Smooth muscle cell (in vitro differentiated cells): ENCODE measurements at regions not wholly inside any gene's neighbourhood (a gene's known extent, or its start where the extent isn't known, plus 50 kb on each side); places are given as distances from the start of the nearest gene placed in this dataset.

Experiments
- DNase-seq: peaks from one replicate; lab custom pipeline; 2025; ENCODE audit not compliant: unreplicated experiment; lab: John Stamatoyannopoulos, UW
- H2AFZ ChIP-seq: fragments of 200-600 bp; sonication (generic); 2 replicates; pipeline ENCODE4 v1.6.0; 2016; ENCODE audit warnings: antibody characterized with exemption, low read depth, mild to moderate bottlenecking
- H3F3A ChIP-seq: fragments of 200-600 bp; sonication (generic); 2 replicates; pipeline ENCODE4 v1.6.0; 2017; ENCODE audit warnings: antibody characterized with exemption, low read depth
- H3K27ac ChIP-seq: fragments of 200-600 bp; sonication (generic); 2 replicates; pipeline ENCODE4 v1.5.1; 2016; ENCODE audit warnings: low read depth, mild to moderate bottlenecking
- H3K27me3 ChIP-seq: fragments of 200-600 bp; sonication (generic); 2 replicates; pipeline ENCODE4 v1.6.1; 2016; ENCODE audit warnings: low read depth, mild to moderate bottlenecking
- H3K36me3 ChIP-seq: fragments of 200-600 bp; sonication (generic); 2 replicates; pipeline ENCODE4 v1.5.1; 2016; ENCODE audit warnings: low read depth
- H3K4me1 ChIP-seq: fragments of 200-600 bp; sonication (generic); 2 replicates; pipeline ENCODE4 v1.5.1; 2016; ENCODE audit warnings: low read depth
- H3K4me2 ChIP-seq: fragments of 200-600 bp; sonication (generic); 2 replicates; pipeline ENCODE4 v1.6.0; 2016; ENCODE audit warnings: mild to moderate bottlenecking
- H3K4me3 ChIP-seq: fragments of 200-600 bp; sonication (generic); 2 replicates; pipeline ENCODE4 v1.5.1; 2016; ENCODE audit warnings: mild to moderate bottlenecking
- H3K79me2 ChIP-seq: fragments of 200-600 bp; sonication (generic); 2 replicates; pipeline ENCODE4 v1.6.0; 2016; ENCODE audit warnings: low read depth, mild to moderate bottlenecking
- H3K9ac ChIP-seq: fragments of 200-600 bp; sonication (generic); 2 replicates; pipeline ENCODE4 v1.6.0; 2016; ENCODE audit warnings: low read depth
- H3K9me3 ChIP-seq: fragments of 200-600 bp; sonication (generic); replicated peaks from 2 replicates; pipeline ENCODE4 v1.5.1; 2016; ENCODE audit warnings: low read depth
- H4K20me1 ChIP-seq: fragments of 200-600 bp; sonication (generic); 2 replicates; pipeline ENCODE4 v1.6.0; 2016; ENCODE audit warnings: low read depth
- WGBS: methylation state at CpG from one replicate; pipeline ENCODE4 v1.1.7; 2016; ENCODE audit warnings: low lambda C conversion rate; 5-methylcytosine and 5-hydroxymethylcytosine counted together
- TF ChIP-seq, protein P1 (sequence below): fragments of 200-600 bp; sonication (generic); IDR thresholded peaks from 2 replicates; pipeline ENCODE4 v1.5.1; 2017; ENCODE audit warnings: borderline replicate concordance, mild to moderate bottlenecking, antibody characterized with exemption; ENCODE audit not compliant: insufficient read depth, poor library complexity, severe bottlenecking

DNA sequence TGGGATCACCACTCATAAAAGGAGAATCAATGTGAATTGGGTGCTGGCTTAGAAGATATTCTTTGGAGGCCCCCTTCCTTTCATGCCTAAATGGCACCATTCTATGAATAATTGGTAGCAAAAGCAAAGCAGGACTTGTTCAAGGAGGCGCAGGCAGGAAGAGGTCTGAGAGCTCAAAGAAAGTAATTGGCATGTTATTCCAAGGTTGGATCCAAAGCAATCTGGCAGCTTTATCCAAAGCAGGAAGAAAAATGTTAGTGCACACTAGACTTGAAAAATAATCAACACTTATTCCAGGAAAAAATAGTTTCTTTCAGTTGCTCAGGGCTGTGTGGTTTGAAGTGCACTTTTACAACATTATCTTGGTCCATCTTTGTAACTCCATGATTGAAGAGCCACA lies 326.4 kb downstream of the NUAK1 start:
- Histone ChIP-seq H4K20me1 (no peaks in the 10 kb centered on the region), H3K4me3 (no peak overlapping the region), H3F3A (no peaks in the 10 kb centered on the region), H3K4me2 (no peak overlapping the region), H3K36me3 (no peaks in the 10 kb centered on the region), H3K27me3 (no peaks in the 10 kb centered on the region), H3K27ac (no peak overlapping the region), H3K9ac (no peak overlapping the region), H3K79me2 (no peaks in the 10 kb centered on the region), H2AFZ (no peak overlapping the region), H3K4me1 (peaks cover 13% of the 10 kb centered on the region), H3K9me3 (no peaks in the 10 kb centered on the region)
- TF ChIP-seq, protein P1, sequence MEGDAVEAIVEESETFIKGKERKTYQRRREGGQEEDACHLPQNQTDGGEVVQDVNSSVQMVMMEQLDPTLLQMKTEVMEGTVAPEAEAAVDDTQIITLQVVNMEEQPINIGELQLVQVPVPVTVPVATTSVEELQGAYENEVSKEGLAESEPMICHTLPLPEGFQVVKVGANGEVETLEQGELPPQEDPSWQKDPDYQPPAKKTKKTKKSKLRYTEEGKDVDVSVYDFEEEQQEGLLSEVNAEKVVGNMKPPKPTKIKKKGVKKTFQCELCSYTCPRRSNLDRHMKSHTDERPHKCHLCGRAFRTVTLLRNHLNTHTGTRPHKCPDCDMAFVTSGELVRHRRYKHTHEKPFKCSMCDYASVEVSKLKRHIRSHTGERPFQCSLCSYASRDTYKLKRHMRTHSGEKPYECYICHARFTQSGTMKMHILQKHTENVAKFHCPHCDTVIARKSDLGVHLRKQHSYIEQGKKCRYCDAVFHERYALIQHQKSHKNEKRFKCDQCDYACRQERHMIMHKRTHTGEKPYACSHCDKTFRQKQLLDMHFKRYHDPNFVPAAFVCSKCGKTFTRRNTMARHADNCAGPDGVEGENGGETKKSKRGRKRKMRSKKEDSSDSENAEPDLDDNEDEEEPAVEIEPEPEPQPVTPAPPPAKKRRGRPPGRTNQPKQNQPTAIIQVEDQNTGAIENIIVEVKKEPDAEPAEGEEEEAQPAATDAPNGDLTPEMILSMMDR, result no peak
- 97% methylated on average over 1 of the region's 1 CpG for WGBS
- no peak for DNase-seq

DNA sequence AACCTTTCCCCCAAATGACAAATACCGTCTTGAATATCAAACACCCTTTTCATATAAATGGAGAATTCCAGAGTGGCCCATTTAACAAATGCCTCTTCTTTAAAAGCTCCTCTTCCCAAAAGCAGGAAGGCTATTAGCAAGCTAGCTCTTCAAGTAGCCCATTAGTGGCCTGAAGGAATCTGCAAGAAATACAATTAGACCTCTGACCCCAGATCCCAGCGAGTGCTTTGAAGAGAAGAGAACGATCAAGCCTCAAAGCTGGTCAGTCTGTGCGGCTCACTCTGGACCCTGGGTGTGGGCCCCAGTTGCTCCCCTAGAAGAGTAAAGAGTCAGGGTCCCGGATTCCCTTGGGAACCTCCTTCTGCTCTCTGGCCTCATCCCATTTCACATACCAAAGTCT lies 325.6 kb downstream of the NUAK1 start:
- WGBS, result 49% methylated on average over 5 of the region's 5 CpGs
- no peak overlapping the region for H2AFZ ChIP-seq
- no peak overlapping the region for H3K4me3 ChIP-seq
- H3K9me3 ChIP-seq, result no peaks in the 10 kb centered on the region
- no peak overlapping the region for H3K27ac ChIP-seq
- no peak overlapping the region for H3K9ac ChIP-seq
- H3K36me3 ChIP-seq, result no peaks in the 10 kb centered on the region
- no peak overlapping the region for H3K4me2 ChIP-seq
- no peaks in the 10 kb centered on the region for H4K20me1 ChIP-seq
- DNase-seq, result no peak
- H3K4me1 ChIP-seq, result peaks cover 13% of the 10 kb centered on the region
- H3K27me3 ChIP-seq, result no peaks in the 10 kb centered on the region
- no peaks in the 10 kb centered on the region for H3K79me2 ChIP-seq
- H3F3A ChIP-seq, result no peaks in the 10 kb centered on the region
- TF ChIP-seq, protein P1, result no peak

DNA sequence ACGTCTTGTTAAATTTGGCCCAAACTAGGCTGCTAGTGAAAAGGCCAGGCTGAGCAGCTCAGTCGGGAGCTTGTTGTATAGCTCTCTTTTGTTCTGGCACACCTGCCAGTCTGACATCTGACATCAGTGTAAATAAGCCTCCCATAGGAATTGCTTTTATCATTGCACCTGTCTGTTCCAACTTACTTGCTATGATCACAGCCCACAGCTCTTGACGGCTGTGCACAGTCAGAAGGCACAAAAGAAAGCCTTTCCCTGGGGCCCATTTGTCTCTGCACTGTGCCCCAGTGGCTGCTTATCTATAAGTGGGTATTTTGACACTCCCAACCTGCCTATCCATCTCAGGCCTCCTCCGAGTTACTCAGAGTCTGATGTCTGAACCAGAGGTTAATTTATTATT lies 324.5 kb downstream of the NUAK1 start:
- Histone ChIP-seq H3K4me3 (no peak overlapping the region), H4K20me1 (no peaks in the 10 kb centered on the region), H3F3A (no peaks in the 10 kb centered on the region), H3K27ac (no peak overlapping the region), H3K9ac (no peak overlapping the region), H3K9me3 (no peaks in the 10 kb centered on the region), H3K79me2 (no peaks in the 10 kb centered on the region), H3K4me2 (no peak overlapping the region), H3K36me3 (no peaks in the 10 kb centered on the region), H3K27me3 (no peaks in the 10 kb centered on the region), H2AFZ (no peak overlapping the region), H3K4me1 (peaks cover 13% of the 10 kb centered on the region)
- TF ChIP-seq, protein P1, result no peak
- no peak for DNase-seq
- 78% methylated on average over 4 of the region's 4 CpGs for whole genome bisulfite sequencing

DNA sequence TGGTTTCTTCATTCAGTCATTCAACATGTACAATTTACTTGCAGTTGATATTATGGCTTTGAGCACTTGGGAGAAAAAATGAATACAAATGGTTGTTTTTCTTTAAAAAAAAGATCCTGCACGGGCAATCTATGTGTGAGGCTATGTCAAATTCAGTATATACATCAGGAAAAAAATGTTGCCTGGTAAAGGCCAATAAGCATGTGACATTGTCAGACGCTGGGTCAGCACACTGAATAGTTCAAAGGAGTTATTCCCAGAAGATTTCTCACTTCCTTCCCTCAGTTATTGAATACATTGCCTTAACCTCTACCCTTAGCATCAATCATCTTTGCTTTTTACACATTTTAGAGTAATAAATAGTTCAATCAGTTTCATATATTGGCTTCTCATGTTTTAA lies 319.2 kb downstream of the NUAK1 start:
- Histone ChIP-seq H4K20me1 (no peaks in the 10 kb centered on the region), H3K4me2 (no peak overlapping the region), H3K27me3 (no peaks in the 10 kb centered on the region), H3K4me1 (peaks cover 10% of the 10 kb centered on the region), H3K9ac (no peak overlapping the region), H3K79me2 (no peaks in the 10 kb centered on the region), H3K4me3 (no peak overlapping the region), H3K9me3 (no peaks in the 10 kb centered on the region), H3F3A (no peaks in the 10 kb centered on the region), H3K27ac (no peak overlapping the region), H3K36me3 (no peaks in the 10 kb centered on the region), H2AFZ (no peak overlapping the region)
- DNase-seq, result no peak
- TF ChIP-seq, protein P1, result no peak
- 88% methylated on average over 2 of the region's 2 CpGs for WGBS
